ENCODE measurements at regions not wholly inside any gene's neighbourhood (a gene's known extent, or its start where the extent isn't known, plus 50 kb on each side); places are given as distances from the start of the nearest gene placed in this dataset.

GRCh38 chr11:37370817-37371216 lies 772.8 kb upstream of the RAG2 start:
- no peak for TF ChIP-seq CTCF (conservative IDR thresholded peaks at IDR 0.05; ENCODE audit: low read length)
- no peak for TF ChIP-seq EZH2phosphoT487 (IDR thresholded peaks at IDR 0.05; ENCODE audit: borderline replicate concordance, low read depth, low read length)

Measured in OCI-LY7 (cell line).